ENCODE measurements at regions not wholly inside any gene's neighbourhood (a gene's known extent, or its start where the extent isn't known, plus 50 kb on each side); places are given as distances from the start of the nearest gene placed in this dataset.
"Not testable (repeated sequence)": the region's sequence is repeated elsewhere in the genome, so short reads cannot be mapped to it uniquely, and the experiment has no call there.

DNA sequence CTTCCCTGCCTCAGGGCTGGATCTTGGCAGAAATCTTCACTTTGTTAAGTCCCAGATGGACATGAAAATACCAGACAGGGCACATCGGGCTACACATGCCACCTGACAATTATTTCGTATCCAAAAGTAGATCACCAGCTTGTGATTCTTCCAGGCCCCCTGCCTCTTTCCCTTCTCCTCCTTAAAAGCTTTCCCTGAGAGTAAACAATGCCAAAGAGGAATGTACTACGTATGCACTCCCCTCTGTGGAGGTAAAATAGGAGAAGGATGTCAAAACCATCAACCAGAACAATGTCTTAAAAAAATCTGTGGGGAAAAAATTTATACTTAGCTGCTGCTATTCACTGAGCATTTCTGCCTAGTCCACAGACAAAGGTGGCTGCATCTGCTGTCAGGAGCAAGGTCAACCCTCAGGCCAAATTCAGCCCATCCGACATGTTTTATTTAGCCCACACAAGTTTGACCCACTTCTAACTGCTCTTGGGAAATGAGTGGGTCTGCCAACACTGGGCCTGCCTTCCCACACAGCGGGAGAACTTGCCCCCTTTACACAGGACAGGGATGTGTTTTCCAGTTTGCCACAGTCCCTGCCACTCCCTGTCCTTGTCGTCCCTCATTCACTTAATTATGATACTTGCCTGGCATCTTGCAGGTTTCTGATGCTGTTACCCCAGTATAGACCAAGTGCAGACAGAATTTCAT is 165.8 kb upstream of the NBPF9 start:
- TF ChIP-seq, protein P1, sequence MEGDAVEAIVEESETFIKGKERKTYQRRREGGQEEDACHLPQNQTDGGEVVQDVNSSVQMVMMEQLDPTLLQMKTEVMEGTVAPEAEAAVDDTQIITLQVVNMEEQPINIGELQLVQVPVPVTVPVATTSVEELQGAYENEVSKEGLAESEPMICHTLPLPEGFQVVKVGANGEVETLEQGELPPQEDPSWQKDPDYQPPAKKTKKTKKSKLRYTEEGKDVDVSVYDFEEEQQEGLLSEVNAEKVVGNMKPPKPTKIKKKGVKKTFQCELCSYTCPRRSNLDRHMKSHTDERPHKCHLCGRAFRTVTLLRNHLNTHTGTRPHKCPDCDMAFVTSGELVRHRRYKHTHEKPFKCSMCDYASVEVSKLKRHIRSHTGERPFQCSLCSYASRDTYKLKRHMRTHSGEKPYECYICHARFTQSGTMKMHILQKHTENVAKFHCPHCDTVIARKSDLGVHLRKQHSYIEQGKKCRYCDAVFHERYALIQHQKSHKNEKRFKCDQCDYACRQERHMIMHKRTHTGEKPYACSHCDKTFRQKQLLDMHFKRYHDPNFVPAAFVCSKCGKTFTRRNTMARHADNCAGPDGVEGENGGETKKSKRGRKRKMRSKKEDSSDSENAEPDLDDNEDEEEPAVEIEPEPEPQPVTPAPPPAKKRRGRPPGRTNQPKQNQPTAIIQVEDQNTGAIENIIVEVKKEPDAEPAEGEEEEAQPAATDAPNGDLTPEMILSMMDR (conservative IDR thresholded peaks at IDR 0.05), result not testable (repeated sequence)
- not testable (repeated sequence) for TF ChIP-seq EZH2 (IDR thresholded peaks at IDR 0.05; ENCODE audit: low read depth)

All from PC-9 (cell line).